Spleen (tissue), 11 donors: ENCODE measurements at regions not wholly inside any gene's neighbourhood (a gene's known extent, or its start where the extent isn't known, plus 50 kb on each side); places are given as distances from the start of the nearest gene placed in this dataset.

Experiments
- DNase-seq: peaks from one replicate; pipeline ENCODE4 v3.0.0-alpha.2; 2020
- H3K27ac ChIP-seq, 8 donors: fragments of 200-600 bp; sonication (generic) in 7 of 8; 1 replicate in 4 of 8; 2 replicates in 4 of 8; pipeline versions ENCODE4 v1.5.0 to v1.8.0; 2016 to 2021; ENCODE audit warnings: inconsistent platforms in 4 of 8, mild to moderate bottlenecking in 4 of 8, moderate library complexity in 1 of 8
- H3K27me3 ChIP-seq, 7 donors: fragments of 200-600 bp; sonication (generic) in 6 of 7; replicated peaks in 1 of 7; 1 replicate in 4 of 7; 2 replicates in 3 of 7; pipeline versions ENCODE4 v1.5.0 to v1.8.0; 2016 to 2021; ENCODE audit warnings: inconsistent platforms in 3 of 7, mild to moderate bottlenecking in 1 of 7
- H3K36me3 ChIP-seq, 6 donors: fragments of 200-600 bp; sonication (generic) in 5 of 6; 1 replicate in 4 of 6; 2 replicates in 2 of 6; pipeline versions ENCODE4 v1.5.0 to v1.8.0; 2016 to 2021; ENCODE audit warnings: inconsistent platforms in 2 of 6
- H3K4me1 ChIP-seq, 6 donors: fragments of 200-600 bp; sonication (generic) in 5 of 6; 1 replicate in 3 of 6; 2 replicates in 3 of 6; pipeline versions ENCODE4 v1.5.0 to v1.8.0; 2016 to 2021; ENCODE audit warnings: inconsistent platforms in 3 of 6
- H3K4me3 ChIP-seq, 8 donors: fragments of 200-600 bp; sonication (generic) in 7 of 8; 1 replicate in 4 of 8; 2 replicates in 4 of 8; pipeline versions ENCODE4 v1.5.0 to v1.8.0; 2016 to 2021; ENCODE audit warnings: inconsistent platforms in 4 of 8, mild to moderate bottlenecking in 4 of 8, moderate library complexity in 2 of 8
- H3K9me3 ChIP-seq, 8 donors: fragments of 200-600 bp; sonication (generic) in 7 of 8; 1 replicate in 4 of 8; 2 replicates in 4 of 8; pipeline versions ENCODE4 v1.5.0 to v1.8.0; 2016 to 2021; ENCODE audit warnings: inconsistent platforms in 4 of 8
- POLR2A ChIP-seq, 3 donors: fragments of 450-650 bp; IDR thresholded peaks; one replicate each; pipeline ENCODE4 v1.5.1; 2017; ENCODE audit warnings: antibody characterized with exemption in 3 of 3, mild to moderate bottlenecking in 1 of 3
- POLR2AphosphoS5 ChIP-seq, 3 donors: sonication (generic); formaldehyde crosslinking; IDR thresholded peaks; one replicate each; pipeline ENCODE4 v1.5.1; 2017; ENCODE audit warnings: antibody characterized with exemption in 3 of 3
- WGBS, 5 donors: extraction: QIAGEN DNeasy Blood & Tissue Kit in 3 of 5; methylation state at CpG; one replicate each; pipeline versions ENCODE4 v1.1.5 to v1.1.7; 2013 to 2018; 5-methylcytosine and 5-hydroxymethylcytosine counted together
- intact Hi-C: fragments of 100-400 bp; cut with DNase I; formaldehyde crosslinking; loops from one replicate; pipeline ENCODE4 v1.15.0; 2023; ENCODE audit warnings: low total_unique reads
- TF ChIP-seq, protein P1 (sequence below), 11 experiments: fragments of 200-600 bp in 7 of 11; fragments of 450-650 bp in 4 of 11; sonication (generic) in 4 of 11; IDR thresholded peaks in 8 of 11; conservative IDR thresholded peaks in 3 of 11; 1 replicate in 7 of 11; 2 replicates in 4 of 11; pipeline versions ENCODE4 v1.4.0 to v1.8.0; 2016 to 2021; ENCODE audit warnings: antibody characterized with exemption in 11 of 11, inconsistent platforms in 4 of 11, mild to moderate bottlenecking in 1 of 11
- donor health status: healthy with polysubstance abuse.
- donor health status: DM: no; HTN: no; CAD: no; lungs with moderate emphysema.
- donor health status: DM: no; HTN: no; CAD: no.
- donor health status: Bipolar disorder and iron deficiency.
- donor health status: healthy.
- donor health status: DM: no; HTN: no; CAD: no.
- donor health status: DM: yes; HTN: yes; CAD: no.

DNA sequence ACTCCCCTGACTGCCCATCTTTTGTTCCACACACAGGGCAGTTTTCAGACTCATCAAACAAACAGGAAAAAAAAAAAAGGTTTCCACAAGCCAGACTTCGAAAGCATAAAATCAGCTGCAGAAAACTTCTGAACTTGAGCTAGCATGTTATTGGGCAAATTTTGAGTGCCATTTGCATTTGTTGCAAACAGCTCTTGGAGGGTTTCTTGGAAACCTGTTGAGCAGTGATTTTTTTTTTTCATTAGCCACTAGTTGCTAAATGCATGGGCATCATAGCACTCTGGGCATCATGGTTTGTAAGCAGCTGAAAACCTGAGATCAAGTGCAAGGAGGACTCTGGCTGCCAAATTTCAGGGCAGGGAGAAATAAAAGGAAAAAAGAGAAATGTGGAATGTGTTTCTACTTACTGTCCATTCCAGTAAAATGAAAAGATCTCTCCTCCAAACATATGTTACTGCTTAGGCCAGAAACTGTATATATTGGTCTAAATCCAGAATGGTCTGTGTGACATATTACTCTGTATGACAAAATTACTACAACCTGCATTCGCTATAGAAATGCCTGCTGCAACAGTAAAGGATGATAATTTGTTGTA is 85.2 kb upstream of the SMIM23 start:
- DNase-seq: no peak
- Histone ChIP-seq H3K27ac (no peak overlapping the region), H3K27me3 (peaks cover 0 to 8% (median 0%) of the 10 kb centered on the region in 7 donors), H3K4me3 (no peak overlapping the region), H3K9me3 (no peaks in the 10 kb centered on the region), H3K4me1 (no peaks in the 10 kb centered on the region), H3K36me3 (no peaks in the 10 kb centered on the region)
- TF ChIP-seq, protein P1, sequence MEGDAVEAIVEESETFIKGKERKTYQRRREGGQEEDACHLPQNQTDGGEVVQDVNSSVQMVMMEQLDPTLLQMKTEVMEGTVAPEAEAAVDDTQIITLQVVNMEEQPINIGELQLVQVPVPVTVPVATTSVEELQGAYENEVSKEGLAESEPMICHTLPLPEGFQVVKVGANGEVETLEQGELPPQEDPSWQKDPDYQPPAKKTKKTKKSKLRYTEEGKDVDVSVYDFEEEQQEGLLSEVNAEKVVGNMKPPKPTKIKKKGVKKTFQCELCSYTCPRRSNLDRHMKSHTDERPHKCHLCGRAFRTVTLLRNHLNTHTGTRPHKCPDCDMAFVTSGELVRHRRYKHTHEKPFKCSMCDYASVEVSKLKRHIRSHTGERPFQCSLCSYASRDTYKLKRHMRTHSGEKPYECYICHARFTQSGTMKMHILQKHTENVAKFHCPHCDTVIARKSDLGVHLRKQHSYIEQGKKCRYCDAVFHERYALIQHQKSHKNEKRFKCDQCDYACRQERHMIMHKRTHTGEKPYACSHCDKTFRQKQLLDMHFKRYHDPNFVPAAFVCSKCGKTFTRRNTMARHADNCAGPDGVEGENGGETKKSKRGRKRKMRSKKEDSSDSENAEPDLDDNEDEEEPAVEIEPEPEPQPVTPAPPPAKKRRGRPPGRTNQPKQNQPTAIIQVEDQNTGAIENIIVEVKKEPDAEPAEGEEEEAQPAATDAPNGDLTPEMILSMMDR (IDR thresholded peaks at IDR 0.05 in 8 of 11, conservative IDR thresholded peaks at IDR 0.05 in 3 of 11): no peak
- TF ChIP-seq POLR2AphosphoS5 (IDR thresholded peaks at IDR 0.05) (no peak), POLR2A (IDR thresholded peaks at IDR 0.05) (no peak)
- intact Hi-C loops: no loop called here
- WGBS, 5 donors: 61 to 91% (median 64%) methylated on average over 2 of the region's 2 CpGs

- no peaks in the 10 kb centered on the region for H3K36me3 ChIP-seq
- intact Hi-C loops: no loop called here
- H3K4me1 ChIP-seq: no peaks in the 10 kb centered on the region
- no peak overlapping the region for H3K27ac ChIP-seq
- 84 to 94% (median 91%) methylated on average over 10 of the region's 10 CpGs for WGBS, 5 donors
- H3K27me3 ChIP-seq: peaks cover 0 to 8% (median 0%) of the 10 kb centered on the region in 7 donors
- TF ChIP-seq, protein P1 (IDR thresholded peaks at IDR 0.05 in 8 of 11, conservative IDR thresholded peaks at IDR 0.05 in 3 of 11): no peak
- TF ChIP-seq POLR2AphosphoS5 (IDR thresholded peaks at IDR 0.05) (no peak), POLR2A (IDR thresholded peaks at IDR 0.05) (no peak)
- no peak for DNase-seq
- H3K9me3 ChIP-seq: no peaks in the 10 kb centered on the region
- no peak overlapping the region for H3K4me3 ChIP-seq
Measured at GRCh38 chr5:171701100-171701541, 84.5 kb upstream of the SMIM23 start.

DNA sequence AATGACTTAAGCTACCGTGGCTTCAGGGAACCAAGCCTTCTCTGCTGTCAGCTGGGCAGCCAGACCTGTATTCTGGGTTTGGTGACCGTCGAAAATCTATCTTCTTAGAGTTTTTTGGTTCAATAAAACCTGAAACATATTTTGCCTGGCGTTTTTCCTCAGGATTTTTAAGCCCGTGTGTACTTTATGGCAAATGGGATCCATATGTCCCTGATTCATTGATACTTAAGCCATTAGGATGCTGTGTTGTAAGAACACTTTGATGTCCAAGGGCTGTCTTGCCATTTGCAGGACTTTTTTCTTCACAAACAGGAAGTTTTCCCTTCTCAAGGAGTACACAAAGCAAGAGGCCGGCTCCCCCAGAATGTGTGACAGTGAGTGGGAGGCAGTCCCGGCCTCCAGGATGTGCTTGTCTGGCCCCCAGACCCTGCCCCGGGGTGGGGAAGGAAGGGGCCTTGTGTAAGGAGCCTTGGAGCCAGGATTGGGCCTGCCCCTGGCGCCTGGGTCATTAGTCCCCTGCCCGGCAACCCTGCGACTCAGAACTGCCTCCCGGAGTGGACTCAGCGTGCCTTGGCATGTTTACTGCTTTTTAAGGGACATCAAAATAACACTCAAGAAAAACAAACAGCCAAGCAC is 83.4 kb upstream of the SMIM23 start:
- no peaks in the 10 kb centered on the region for H3K4me1 ChIP-seq
- TF ChIP-seq POLR2AphosphoS5 (IDR thresholded peaks at IDR 0.05) (no peak), POLR2A (IDR thresholded peaks at IDR 0.05) (no peak)
- TF ChIP-seq, protein P1 (IDR thresholded peaks at IDR 0.05 in 8 of 11, conservative IDR thresholded peaks at IDR 0.05 in 3 of 11): no peak
- intact Hi-C loops: no loop called here
- no peak overlapping the region for H3K27ac ChIP-seq
- 69 to 79% (median 71%) methylated on average over 13 of the region's 13 CpGs for WGBS, 5 donors
- no peaks in the 10 kb centered on the region for H3K9me3 ChIP-seq
- no peak for DNase-seq
- H3K27me3 ChIP-seq: peaks cover 0 to 8% (median 0%) of the 10 kb centered on the region in 7 donors
- no peaks in the 10 kb centered on the region for H3K36me3 ChIP-seq
- H3K4me3 ChIP-seq: no peak overlapping the region

GRCh38 chr5:171703146-171703545 is 82.5 kb upstream of the SMIM23 start:
- intact Hi-C loops: no loop called here
- 80 to 93% (median 92%) methylated on average over 10 to 11 of the region's 11 CpGs for WGBS, 5 donors
- no peak for DNase-seq

More at GRCh38 chr5:171703146-171703545, 82.5 kb upstream of the SMIM23 start:
- H3K9me3 ChIP-seq: no peaks in the 10 kb centered on the region
- H3K27me3 ChIP-seq: peaks cover 0 to 8% (median 0%) of the 10 kb centered on the region in 7 donors
- no peak overlapping the region for H3K27ac ChIP-seq
- H3K4me1 ChIP-seq: no peaks in the 10 kb centered on the region
- H3K4me3 ChIP-seq: no peak overlapping the region
- H3K36me3 ChIP-seq: no peaks in the 10 kb centered on the region
- TF ChIP-seq, protein P1 (IDR thresholded peaks at IDR 0.05 in 8 of 11, conservative IDR thresholded peaks at IDR 0.05 in 3 of 11): no peak
- TF ChIP-seq POLR2AphosphoS5 (IDR thresholded peaks at IDR 0.05) (no peak), POLR2A (IDR thresholded peaks at IDR 0.05) (no peak)
